H1 (cell line): ENCODE measurements at regions not wholly inside any gene's neighbourhood (a gene's known extent, or its start where the extent isn't known, plus 50 kb on each side); places are given as distances from the start of the nearest gene placed in this dataset.

ENCODE experiments used
- CBX8 ChIP-seq: fragments of 300-800, 300-1000 bp; sonication (generic); IDR thresholded peaks from 2 replicates; pipeline ENCODE4 v1.7.1; 2016; ENCODE audit warnings: low read depth, low read length, borderline replicate concordance
- CHD7 ChIP-seq: fragments of 300-600 bp; sonication (generic); IDR thresholded peaks from 2 replicates; pipeline ENCODE4 v1.7.1; 2012; ENCODE audit warnings: low read length, moderate library complexity, mild to moderate bottlenecking, inconsistent platforms; ENCODE audit not compliant: insufficient replicate concordance
- EZH2 ChIP-seq: fragments of 200-600 bp; sonication (generic); IDR thresholded peaks from 2 replicates; pipeline ENCODE4 v1.7.1; 2012; ENCODE audit warnings: low read depth, mild to moderate bottlenecking, moderate library complexity, low read length, inconsistent platforms; ENCODE audit not compliant: severe bottlenecking
- HDAC2 ChIP-seq, 2 experiments: fragments of 300-600 bp in 1 of 2; sonication (generic) in 1 of 2; IDR thresholded peaks; 2 replicates each; pipeline ENCODE4 v1.6.1; 2011 to 2012; ENCODE audit warnings: low read depth in 2 of 2, low read length in 2 of 2, mild to moderate bottlenecking in 2 of 2, moderate library complexity in 2 of 2, borderline replicate concordance in 1 of 2, inconsistent platforms in 1 of 2
- JUND ChIP-seq: IDR thresholded peaks from 2 replicates; pipeline ENCODE4 v1.6.1; 2011; ENCODE audit warnings: mild to moderate bottlenecking, improper control_type of control experiment, low read length
- KDM1A ChIP-seq: fragments of 200-600, 300-600 bp; sonication (generic); IDR thresholded peaks from 2 replicates; pipeline ENCODE4 v1.7.1; 2016; ENCODE audit warnings: mild to moderate bottlenecking, low read length, borderline replicate concordance
- KDM4A ChIP-seq: IDR thresholded peaks from one replicate; pipeline ENCODE4 v1.7.1; 2012; ENCODE audit warnings: low read depth, mild to moderate bottlenecking, moderate library complexity, low read length, inconsistent platforms; ENCODE audit not compliant: severe bottlenecking
- RBBP5 ChIP-seq: IDR thresholded peaks from 2 replicates; pipeline ENCODE4 v1.7.1; 2012; ENCODE audit warnings: low read depth, mild to moderate bottlenecking, inconsistent platforms, low read length, moderate library complexity, borderline replicate concordance
- SIN3A ChIP-seq, 2 experiments: IDR thresholded peaks in 1 of 2; conservative IDR thresholded peaks in 1 of 2; 2 replicates each; pipeline ENCODE4 v1.6.1; 2011 to 2012; ENCODE audit warnings: low read length in 2 of 2, improper control_type of control experiment in 1 of 2, low read depth in 1 of 2, mild to moderate bottlenecking in 1 of 2
- SP4 ChIP-seq: IDR thresholded peaks from 2 replicates; pipeline ENCODE4 v1.6.1; 2012; ENCODE audit warnings: low read length, inconsistent platforms

- TF ChIP-seq CHD7: no peak
- no peak for TF ChIP-seq RBBP5
- no peak for TF ChIP-seq CBX8
- TF ChIP-seq KDM1A: no peak
- TF ChIP-seq HDAC2 (IDR thresholded peaks at IDR 0.05; ENCODE audit: borderline replicate concordance in 1 of 2, low read depth in 2 of 2, low read length in 2 of 2): no peak
- no peak for TF ChIP-seq SP4
- no peak for TF ChIP-seq SIN3A (conservative IDR thresholded peaks at IDR 0.05 in 1 of 2, IDR thresholded peaks at IDR 0.05 in 1 of 2; ENCODE audit: low read depth in 1 of 2, low read length in 2 of 2)
- no peak for TF ChIP-seq EZH2
- TF ChIP-seq KDM4A: no peak
- TF ChIP-seq JUND: no peak
Observed at GRCh38 chr3:81072591-81072990, 688.9 kb downstream of the GBE1 start (continued).
